GM12801 (cell line): ENCODE measurements at regions not wholly inside any gene's neighbourhood (a gene's known extent, or its start where the extent isn't known, plus 50 kb on each side); places are given as distances from the start of the nearest gene placed in this dataset.

Experiments used
- TF ChIP-seq, protein P1 (sequence below): IDR thresholded peaks from one replicate; pipeline ENCODE4 v1.5.1; 2011; ENCODE audit warnings: control low read depth; ENCODE audit not compliant: insufficient read length; ENCODE audit errors: extremely low read depth

DNA sequence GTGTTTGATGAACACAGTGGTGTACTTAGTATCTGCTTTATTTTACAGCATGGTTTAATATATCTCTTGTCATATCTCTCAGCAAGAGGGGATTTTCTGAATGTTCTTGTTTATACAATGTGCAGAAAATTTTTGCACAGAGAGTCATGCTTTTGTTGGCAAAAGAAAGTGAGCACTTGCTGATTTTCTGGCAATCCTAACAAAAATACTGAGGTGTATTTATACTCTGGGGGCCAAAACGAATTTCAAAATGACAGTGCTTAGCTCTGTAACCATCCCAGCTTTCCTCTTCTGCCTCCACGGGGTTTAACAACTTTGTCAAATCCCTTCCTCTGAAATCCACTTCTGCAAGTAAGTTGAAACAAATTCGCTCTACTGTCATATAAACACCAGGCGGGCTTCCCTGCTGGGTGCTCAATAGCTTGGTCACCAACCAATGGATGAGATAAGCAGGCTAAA, 169.2 kb downstream of the NOC3L start:
- TF ChIP-seq, protein P1, sequence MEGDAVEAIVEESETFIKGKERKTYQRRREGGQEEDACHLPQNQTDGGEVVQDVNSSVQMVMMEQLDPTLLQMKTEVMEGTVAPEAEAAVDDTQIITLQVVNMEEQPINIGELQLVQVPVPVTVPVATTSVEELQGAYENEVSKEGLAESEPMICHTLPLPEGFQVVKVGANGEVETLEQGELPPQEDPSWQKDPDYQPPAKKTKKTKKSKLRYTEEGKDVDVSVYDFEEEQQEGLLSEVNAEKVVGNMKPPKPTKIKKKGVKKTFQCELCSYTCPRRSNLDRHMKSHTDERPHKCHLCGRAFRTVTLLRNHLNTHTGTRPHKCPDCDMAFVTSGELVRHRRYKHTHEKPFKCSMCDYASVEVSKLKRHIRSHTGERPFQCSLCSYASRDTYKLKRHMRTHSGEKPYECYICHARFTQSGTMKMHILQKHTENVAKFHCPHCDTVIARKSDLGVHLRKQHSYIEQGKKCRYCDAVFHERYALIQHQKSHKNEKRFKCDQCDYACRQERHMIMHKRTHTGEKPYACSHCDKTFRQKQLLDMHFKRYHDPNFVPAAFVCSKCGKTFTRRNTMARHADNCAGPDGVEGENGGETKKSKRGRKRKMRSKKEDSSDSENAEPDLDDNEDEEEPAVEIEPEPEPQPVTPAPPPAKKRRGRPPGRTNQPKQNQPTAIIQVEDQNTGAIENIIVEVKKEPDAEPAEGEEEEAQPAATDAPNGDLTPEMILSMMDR, result no peak

DNA sequence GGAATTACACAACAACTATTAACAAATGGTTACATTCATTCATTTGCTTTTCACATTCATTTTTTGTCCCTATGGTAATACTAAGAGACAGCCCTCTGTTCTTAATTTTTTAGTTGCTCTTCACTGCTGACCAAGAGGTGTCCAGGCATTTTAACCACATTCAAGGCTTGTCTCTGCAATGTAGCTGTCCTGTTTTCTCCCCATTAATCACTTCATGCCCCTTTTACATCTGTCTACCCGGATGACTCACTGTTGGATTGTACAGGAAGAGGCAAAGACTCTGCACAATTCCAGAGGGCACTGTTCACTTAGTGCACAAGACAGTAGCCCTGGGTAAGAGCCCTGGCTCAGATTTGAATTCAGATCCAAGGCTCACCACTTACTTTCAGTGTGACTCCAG, 168.5 kb downstream of the NOC3L start:
- TF ChIP-seq, protein P1, result no peak

DNA sequence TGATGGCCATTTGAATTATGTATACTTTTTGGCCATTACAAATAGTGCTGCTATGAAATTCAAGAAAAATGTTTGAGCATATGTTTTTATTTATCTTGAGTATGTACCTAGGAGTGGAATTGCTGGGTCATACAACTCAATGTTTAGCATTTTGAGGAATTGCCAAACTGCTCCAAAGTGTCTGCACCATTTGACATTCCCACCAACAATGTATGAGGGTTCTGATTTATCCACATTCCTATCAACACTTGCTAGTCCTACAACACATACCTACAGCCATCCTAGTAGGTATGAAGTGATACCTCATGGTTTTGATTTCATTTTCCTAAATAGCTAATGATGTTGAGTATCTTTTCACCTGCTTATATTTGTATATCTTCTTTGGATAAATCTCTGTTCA, 165.5 kb downstream of the NOC3L start:
- TF ChIP-seq, protein P1, result no peak

DNA sequence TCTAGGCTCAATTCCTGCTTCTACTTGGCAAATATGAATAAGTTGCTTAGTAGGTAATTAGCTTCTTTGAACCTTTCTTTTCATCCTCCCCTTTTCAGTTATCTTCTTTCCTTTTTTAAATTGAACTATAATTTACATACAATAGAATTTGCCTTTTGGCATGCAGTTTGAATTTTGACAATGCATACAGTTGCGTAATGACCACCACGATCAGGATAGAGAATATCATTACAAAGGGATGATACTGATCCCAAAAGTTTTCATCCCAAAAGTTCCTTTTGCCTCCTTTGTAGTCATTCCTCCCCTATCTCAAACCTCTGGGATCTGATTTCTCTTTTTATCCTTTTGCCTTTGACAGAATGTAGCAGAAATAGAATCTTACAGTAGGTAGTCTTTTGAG, 164.4 kb downstream of the NOC3L start:
- TF ChIP-seq, protein P1, result no peak

DNA sequence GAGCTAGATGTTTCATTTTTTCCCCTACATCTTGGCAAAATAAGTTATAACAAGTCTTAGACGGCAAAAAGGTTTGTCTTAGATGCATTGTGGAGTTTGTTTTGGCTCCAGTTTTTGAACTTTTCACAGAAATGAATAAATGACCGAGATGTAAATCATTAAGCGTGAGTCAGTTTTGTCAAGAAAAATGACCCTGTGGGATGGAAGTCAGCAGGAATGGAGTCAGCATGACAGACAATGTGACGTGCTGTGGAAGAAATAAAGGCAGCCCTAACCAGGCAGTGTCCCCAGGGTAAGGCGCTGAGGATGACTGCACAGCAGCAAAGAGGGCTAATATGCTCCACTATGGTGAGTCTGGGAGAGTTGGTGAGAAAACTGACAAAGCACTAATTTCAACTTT, 163.2 kb downstream of the NOC3L start:
- TF ChIP-seq, protein P1, result no peak

DNA sequence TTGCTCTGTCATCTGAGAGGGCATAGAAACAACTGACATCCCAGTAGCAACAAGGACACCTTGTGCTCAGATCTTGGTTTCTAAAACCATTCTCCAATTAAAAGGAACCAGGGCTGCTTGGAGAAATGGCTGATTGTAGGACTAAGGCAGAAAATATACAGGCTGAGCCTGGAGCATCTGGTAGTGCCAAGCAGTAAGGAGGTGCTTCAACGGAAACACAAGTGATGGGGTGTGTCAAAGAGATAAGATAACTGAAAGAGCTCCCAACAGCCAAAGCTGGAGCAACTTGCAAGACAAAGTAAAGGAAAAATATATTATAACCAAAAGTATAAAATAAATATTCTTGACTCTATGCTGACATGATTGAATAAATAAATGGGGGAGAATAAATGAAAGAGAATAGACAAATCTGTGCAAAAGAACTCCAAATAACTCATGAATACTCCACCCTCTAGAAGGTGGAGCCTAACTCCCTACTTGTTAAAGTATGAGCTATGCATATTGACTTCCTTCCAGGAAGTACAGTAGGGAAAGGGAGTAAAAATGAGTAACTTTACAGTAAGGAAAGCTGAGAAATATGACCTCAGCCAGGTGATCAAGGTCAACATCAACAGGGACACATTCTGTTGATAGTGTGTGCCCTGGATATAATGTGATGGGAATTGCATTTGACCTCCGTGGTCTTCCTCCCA, 162.4 kb downstream of the NOC3L start:
- TF ChIP-seq, protein P1, result no peak

DNA sequence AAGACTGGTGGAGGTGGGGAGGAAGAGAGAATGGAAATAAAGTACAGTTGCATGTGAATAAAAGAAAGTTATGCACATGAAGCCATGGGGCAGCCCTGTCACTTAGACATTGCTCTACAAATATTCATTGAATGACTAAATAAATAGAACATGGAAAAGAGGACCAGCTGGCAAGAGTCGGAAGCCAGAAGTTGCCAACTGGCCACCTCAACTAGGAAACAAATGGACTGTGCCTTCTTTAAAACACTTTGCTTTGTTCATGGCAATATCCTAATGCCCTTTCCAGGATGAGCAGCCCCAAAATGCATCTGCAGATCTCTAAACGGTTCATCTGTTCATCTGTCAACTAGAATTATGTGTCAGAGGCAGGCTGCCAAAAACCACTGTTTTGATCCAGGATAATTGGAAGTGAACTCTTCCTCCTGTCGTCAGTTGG, 157.3 kb downstream of the NOC3L start:
- TF ChIP-seq, protein P1, result no peak
